HG03354 (cell line): ENCODE measurements at regions not wholly inside any gene's neighbourhood (a gene's known extent, or its start where the extent isn't known, plus 50 kb on each side); places are given as distances from the start of the nearest gene placed in this dataset.
A peak's percentile ranks its signal among the peaks of the same experiment; 100 is the strongest.
"Not testable (repeated sequence)": the region's sequence is repeated elsewhere in the genome, so short reads cannot be mapped to it uniquely, and the experiment has no call there.

Experiments used
- ATAC-seq: cut with Tn5 transposase; IDR thresholded peaks from one replicate; pipeline ENCODE4 v1.9.1; 2021; ENCODE audit warnings: mild to moderate bottlenecking; ENCODE audit not compliant: unreplicated experiment, poor library complexity, severe bottlenecking

DNA sequence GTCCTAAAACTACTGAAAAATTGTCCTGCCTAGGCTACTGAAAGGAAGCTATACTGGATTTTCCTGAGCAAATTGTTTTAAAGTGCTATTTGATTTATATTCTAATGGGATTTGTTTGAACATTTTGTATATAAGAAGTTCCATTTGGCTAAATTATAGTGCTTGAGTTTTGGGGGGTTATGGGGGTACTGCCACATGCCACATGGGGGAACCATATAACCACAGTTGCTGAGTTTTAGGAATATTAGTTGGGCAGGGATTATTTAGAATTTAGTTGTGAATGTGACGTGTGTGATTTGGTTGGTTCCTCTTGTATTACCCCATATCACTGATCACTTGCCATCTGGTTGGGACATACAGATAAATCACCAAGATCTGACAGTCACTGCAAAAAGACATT lies 224.5 kb upstream of the TAPT1 start:
- ATAC-seq = no peak

DNA sequence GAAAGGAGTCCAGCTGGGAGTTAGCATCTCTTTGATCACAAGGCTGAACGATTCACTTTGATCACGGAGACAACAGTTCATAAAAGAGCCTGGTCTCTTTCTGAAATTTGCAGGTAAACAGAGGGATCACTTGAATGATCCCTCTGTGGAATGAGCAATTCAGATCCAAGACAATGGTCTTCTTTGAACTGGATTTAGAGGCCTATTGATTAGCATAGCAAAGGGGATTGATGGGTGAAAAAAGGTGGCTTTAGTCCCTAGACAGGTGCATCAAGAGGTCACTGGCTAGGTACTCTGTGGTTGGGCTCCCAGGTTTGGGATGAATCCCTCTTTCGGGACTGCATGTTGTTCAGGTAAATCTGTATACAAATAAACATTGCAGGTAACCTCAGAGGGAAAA lies 223.8 kb upstream of the TAPT1 start:
- ATAC-seq = no peak

DNA sequence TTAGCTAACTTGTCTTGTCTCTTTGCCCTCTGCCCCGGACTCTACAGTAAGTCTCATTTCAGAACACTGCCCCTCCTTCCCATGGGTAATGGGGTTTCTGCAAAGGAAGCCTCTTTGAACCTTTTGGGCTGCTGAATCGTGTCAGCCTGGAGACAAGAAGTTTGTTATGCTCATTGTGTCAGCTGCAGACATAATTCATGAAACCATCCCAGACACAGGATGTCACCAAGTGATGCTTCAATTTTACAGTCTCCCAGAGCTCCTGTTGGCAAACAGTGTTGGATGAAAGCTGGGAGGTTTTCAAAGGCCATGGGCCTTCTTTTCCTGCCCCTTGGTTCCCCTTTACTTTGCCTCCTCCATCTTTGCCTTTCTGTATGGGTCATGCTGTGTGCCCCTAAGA lies 223.1 kb upstream of the TAPT1 start:
- no peak for ATAC-seq

DNA sequence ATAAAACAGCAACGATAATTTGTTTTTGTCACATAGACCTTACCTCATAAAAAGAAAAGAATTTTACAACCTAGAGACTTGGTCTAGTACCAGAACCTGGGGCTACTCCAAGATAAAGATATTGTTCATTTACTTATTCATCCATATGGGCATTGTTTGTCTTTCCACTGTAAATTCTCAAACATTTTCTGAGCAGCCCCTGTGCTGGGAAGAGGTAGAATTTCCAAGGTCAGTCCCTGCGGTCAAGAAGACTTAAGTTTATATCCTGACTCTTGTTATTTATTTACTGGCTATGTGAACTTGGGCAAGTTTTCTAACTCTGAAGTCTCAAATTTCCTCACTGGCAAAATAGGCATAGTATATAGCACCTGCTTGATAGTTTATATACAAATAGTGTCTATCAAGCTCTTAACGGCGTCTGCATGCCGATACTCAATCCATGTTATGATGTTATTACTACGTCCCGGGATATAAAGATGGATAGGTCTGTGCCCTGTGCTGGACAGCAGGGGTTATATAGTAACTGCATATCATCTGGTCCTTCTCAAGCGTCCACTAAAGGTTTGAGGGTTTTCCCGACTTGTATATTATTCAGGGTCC lies 222.1 kb upstream of the TAPT1 start:
- no peak for ATAC-seq

DNA sequence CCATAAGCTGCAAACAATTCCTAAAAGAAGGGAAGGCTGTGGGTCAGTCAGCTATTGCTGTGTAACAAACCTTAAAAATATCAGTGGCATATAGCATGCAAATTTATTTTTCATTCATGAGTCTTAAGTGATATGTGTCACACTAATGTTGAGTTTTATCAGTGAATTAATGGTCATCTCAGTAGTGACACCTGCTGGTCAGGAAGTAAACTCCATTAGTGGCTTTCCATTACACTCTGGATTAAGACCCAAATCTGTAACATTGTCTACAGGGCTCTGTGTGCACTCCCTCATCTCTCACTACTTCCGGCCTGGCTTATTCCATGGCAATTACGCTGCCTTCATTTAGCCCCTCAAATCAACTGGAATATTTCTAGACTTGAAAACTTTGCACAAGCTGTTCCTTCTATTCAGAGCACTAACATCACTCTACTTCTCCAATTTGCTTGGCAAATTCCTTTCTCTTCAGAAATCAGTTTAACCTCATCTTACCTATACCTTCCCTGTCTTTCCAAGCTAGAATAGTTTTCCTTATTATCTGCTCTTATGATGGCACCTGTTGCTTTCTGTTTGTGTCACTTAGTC lies 217.3 kb upstream of the TAPT1 start:
- peak; percentile 95 for ATAC-seq

DNA sequence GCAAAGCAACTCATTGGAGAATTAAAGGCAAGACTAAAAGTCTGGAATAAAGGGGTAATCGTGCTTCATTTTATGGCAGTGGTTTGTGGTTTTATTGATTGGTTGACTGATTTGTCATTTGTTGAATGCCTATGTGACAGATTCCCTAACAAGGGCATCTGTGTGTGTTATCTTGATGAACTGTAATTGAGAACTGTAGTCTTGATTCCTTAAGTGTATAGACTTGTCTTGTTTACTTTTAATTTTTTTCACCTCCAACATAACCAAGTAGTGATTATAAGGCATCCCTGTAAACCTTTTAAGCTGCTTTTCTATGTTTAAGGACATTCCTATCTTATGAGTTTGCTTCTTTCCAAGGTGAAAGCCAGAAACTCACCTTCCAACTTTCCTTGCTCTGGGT lies 216.0 kb upstream of the TAPT1 start:
- no peak for ATAC-seq

DNA sequence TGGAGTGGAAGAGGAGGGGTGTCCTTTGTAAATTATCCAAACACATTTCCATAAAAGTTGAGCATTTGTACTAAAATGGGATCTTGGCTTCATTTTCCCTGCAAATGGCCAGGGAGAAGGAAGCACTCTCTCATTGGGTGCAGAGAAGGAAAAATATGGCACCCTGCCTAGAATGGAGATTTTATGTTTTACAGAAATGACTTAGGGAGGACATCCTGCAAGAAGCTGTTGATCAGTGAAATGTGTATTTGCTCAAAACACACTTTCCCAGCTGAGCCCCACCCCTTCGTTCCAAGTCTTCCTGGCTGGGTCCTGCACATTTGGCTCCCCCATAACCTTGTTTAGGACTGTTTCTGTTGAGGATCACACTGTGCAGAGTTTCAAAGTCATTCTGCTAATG lies 213.5 kb upstream of the TAPT1 start:
- no peak for ATAC-seq

DNA sequence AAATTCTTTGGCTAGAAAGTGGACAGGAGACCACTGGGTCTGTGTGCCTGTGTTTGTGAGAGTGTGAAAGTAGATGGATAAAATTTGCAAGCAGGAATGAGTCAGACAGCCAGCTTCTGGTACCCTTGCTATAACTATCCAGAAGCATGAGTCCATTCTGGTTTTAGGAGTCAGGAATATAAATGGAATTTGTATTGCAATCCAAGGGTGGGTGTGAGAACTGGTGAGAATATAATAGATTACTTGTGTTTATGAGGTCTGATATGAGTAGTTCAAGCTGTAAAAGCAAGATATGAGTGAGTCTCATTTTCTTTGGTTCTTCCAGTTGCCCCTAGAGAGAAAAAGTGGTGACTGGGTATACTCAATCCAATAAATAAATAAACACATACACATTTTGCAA lies 212.7 kb upstream of the TAPT1 start:
- no peak for ATAC-seq

DNA sequence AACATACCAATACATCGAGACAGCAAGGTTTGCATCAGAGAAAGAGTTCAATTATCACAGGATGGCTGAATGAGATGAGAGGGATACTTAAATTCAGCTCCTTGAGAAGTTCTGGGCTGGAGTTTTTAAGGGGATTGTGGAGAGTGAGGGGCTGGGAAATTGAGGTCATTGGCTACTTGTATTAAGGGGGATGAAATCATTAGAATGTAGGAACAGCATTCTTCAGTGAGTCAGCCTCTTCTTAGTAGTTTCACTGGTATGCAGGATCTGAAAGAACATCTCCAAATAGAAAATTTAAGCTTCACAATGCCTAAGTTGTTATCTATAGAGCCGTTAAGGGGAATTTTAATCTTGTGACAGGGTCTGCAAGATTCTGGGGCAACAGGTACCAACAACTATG lies 211.6 kb upstream of the TAPT1 start:
- ATAC-seq = no peak

DNA sequence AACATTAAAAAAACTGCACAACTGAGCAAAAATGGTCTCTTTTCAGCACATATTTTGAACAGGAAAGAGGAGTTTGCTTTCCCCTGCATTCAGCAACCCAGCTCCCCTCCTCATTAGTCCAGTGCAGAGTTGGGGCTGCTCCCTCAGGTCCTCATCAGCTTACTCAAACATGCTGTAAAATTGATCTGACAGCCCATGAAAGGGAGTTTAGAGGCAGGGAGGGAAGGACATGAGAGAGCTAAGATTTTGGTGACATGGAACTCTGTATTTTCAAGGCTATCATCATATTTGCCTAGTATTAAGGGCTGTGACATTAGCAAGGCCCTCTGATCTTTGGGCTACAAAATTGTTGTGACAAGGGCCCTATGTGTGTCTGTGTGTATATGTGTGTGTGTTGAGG lies 205.6 kb upstream of the TAPT1 start:
- no peak for ATAC-seq

DNA sequence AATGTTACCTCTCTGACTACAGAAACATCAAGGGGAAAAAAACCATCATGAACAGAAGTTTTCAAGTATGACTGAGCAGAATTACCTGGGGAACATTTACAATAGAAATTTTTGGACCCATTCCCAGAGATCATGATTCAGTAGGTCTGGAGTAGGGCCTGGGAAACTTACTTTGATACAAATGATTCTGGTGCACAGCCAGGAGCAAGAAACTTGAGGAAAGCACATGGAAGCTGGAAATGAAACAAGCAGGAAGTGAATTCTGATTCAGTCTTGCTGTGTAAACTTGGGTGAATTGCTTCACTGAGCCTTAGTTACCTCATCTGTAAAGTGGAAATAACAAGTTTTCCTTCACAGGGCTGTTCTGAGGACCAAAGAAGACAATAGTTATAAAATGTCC lies 192.5 kb upstream of the TAPT1 start:
- ATAC-seq = no peak

DNA sequence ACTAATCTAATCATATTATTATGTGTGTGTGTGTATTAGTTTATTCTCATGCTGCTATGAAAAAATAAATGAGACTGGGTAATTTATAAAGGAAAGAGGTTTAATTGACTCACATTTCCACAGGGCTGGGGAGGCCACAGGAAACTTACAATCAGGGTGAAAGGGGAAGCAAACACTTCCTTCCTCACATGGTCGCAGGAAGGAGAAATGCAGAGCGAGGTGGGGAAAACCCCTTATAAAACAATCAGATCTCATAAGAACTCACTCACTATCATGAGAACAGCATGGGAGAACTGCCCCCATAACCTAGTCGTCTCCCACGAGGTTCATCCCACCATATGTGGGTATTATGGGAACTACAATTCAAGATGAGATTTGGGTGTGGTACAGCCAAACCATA lies 190.9 kb upstream of the TAPT1 start:
- ATAC-seq = no peak

DNA sequence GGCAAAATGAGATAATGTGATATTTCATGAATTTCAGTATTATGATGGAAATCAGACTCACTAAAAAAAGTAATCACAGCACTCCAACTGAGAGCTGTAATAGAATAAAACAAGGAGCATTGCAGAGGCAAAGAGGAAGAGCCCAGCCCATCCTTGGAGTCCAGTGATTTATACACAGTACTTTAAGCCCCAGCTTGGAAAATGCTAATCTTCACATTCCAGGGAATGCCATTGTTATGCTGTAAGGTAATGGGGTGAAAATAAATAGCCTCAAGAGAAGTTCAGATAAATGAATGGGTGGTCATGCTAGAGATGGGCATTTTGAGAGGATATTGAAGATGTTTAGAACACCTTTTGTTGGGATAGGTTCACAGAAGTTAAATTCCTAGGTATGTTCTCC lies 190.3 kb upstream of the TAPT1 start:
- no peak for ATAC-seq

DNA sequence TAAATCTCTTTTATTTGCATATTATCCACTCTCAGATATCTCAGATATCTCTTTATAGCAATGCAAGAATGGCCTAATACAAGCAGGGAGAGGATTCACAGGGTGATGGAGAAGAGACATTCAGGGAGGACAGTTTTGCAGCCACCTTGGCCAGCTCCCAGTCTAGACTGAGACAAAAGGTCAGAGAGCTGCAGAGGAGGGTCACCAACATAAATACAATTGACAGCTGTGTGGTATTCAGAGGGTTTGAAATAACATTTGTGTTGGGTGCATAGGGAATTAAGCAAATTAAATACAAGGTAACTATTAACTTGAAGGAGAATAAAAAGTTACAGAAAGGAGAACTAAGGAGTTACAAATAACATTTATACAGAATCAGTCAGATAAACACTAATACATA lies 189.5 kb upstream of the TAPT1 start:
- no peak for ATAC-seq

DNA sequence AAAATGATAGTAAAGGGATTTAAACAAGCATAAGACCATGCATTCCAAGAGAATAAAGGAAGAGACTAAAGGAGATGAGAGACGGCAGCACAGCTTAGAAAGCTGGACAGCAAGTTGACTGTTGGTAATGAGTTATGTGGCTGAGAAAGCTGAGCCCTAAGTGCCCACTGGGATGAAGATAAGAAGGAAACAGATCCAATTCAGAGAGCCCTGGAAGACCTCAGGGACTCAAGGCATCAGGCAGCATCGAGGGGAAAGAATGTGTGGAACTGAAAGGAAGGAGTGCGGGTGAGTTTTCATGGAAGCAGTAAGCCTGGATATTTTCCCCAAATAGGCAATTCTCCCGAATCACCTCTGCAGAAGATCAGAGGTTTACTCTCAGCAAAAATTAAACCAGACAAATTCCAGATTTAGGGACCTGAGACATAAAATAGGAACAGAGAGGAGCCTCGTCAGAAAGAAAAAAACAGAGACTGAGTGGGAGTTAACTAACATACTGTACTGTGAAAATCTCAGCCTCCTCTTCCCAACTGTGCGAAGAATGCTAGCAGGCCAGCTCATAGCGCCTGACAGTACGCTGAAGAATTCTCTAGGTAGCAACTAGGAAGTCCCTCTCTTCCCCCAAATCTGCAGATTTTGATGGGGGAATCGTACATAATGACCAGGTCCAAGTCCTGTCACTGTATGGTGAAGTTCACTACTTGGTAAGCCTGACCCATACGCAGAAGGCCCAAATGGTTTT lies 187.7 kb upstream of the TAPT1 start:
- no peak for ATAC-seq

DNA sequence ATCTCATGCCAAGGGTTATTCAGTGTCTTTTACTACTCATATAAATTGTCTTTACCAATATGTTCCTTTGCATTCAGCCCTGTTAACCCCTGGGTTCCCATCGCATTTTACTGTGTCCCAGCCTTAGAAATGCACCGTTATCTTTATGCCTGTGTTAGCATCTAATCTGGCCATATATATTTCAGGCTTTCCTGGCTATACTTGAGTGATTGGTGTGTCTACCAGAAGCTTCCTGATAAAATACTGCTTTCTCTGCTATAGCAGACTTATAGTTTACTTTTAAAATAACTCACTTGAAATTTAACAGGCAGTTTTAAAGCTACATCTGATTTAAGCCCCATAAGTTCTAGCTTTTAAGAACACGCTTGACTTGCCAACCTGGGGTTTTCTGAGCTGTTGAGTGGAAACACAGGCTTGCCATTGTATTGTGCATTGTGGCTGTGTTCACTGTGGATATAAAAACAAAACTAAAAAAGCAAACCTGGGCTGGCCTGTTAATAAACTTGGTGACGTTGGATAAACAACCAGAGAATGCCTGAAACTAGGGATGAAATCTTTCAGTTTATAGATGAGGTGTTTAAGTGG lies 185.3 kb upstream of the TAPT1 start:
- ATAC-seq = no peak

DNA sequence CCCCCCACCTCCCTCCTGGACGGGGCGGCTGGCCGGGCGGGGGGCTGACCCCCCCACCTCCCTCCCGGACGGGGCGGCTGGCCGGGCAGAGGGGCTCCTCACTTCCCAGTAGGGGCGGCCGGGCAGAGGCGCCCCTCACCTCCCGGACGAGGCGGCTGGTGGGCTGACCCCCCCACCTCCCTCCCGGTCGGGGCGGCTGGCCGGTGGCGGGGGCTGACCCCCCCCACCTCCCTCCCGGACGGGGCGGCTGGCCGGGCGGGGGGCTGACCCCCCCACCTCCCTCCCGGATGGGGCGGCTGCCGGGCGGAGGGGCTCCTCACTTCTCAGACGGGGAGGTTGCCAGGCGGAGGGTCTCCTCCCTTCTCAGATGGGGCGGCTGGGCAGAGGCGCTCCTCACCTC lies 166.9 kb upstream of the TAPT1 start:
- not testable (repeated sequence) for ATAC-seq

DNA sequence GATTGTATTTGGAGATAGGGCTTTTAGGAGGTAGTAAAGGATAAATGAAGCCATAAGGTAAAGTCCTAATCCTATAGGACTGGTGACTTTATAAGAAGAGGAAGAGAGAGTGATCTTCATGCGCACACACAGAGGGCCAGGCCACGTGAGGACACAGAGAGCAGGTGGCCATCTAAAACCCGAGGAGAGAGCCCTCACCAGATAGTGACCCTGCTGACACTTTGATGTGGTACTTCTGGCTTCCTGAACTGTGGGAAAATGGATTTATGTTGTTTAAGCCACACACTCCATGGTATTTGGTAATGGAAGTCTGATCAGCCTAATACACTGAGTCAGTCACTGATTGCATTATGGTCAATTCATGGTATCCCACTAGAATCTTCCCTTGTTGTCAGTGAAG lies 164.9 kb upstream of the TAPT1 start:
- ATAC-seq = no peak

DNA sequence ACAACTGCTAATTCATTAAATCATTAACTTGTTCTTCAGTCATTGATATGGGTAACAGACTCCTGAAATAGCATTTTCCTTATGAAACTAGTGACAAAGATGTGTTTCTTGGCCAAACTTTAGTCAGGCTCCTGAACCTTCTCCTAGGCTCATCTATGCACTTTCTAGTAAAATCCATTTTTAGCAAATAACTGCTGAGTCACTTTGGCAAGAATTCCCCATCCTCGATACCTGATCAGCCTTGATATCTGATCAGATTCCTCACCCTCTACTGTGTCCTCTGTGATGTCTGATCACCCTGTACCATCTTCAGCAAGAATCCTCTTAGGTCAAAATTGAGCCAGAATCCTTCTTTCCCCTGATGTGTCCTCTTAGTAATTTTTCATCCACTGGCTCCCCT lies 161.2 kb upstream of the TAPT1 start:
- ATAC-seq = no peak

DNA sequence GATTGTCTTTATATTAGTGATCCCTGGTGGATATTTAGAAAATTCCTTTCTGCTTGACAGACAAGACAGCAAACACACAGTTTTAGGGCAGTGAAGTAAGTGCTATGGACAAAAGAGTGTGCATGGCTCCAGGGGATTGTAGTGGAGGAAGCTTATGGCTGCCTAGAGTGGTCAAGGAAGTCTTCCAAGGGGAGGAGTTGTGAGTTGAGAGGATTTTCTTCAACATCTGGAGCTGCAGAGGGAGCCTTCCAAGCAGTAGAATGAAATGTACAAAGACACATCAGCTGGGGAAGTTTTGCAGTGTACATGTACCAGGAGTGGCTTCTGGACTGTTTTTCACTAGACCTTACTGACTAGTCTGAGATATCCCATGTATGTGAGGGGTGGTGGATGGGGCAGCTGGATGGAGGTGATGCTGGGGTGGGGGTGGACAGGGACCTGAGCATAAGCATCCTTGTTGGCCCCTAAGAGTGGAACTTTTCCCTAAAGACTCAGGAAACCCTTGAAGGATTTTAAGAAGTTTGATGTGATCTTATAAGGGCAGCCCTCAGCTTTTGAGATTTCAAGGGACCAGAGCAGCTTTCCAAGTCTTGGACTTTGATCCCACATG lies 160.5 kb upstream of the TAPT1 start:
- no peak for ATAC-seq

DNA sequence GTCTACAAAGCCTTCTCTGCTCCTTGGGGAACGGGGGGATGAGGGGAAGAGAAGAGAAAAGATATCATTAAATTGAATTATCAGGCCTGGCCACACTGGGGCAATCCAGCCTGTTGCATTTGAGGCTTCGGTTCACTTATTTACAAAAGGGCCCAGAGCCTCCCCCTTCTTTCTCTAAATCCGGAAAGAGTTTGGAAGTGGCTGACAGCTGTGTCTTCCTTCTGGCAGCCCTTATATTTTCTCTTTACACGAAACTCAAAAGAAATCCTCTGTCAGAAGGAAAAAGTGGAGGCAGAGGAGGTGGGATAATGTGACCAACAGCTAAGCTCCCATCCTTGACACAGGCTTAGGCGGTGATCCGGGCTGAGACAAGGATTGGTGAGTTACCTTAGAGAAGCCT lies 158.3 kb upstream of the TAPT1 start:
- no peak for ATAC-seq
